OCI-LY3 (cell line): ENCODE measurements at regions not wholly inside any gene's neighbourhood (a gene's known extent, or its start where the extent isn't known, plus 50 kb on each side); places are given as distances from the start of the nearest gene placed in this dataset.

ENCODE experiments used
- H2AFZ ChIP-seq: fragments of 200-600, 300-600 bp; shearing (Covaris generic); 2 replicates; pipeline ENCODE4 v1.6.0; 2014; ENCODE audit warnings: antibody characterized with exemption, low read depth, low read length
- H3K27ac ChIP-seq: fragments of 200-600, 300-600 bp; sonication (generic); 2 replicates; pipeline ENCODE4 v1.5.1; 2014; ENCODE audit warnings: mild to moderate bottlenecking, low read length, moderate library complexity, mixed read lengths
- H3K27me3 ChIP-seq: fragments of 200-600, 300-600 bp; sonication (generic); 2 replicates; pipeline ENCODE4 v1.6.1; 2014; ENCODE audit warnings: low read depth, low read length, mixed read lengths
- H3K36me3 ChIP-seq: fragments of 200-600, 300-600 bp; sonication (generic); replicated peaks from 2 replicates; pipeline ENCODE3; 2014; ENCODE audit warnings: low read depth, low read length, mixed read lengths
- H3K4me1 ChIP-seq: fragments of 300-600, 200-600 bp; sonication (generic); 2 replicates; pipeline ENCODE4 v1.6.1; 2014; ENCODE audit warnings: low read length, mixed read lengths
- H3K4me2 ChIP-seq: fragments of 200-600, 300-600 bp; sonication (generic); 2 replicates; pipeline ENCODE4 v1.6.1; 2014; ENCODE audit warnings: low read length, mixed read lengths
- H3K4me3 ChIP-seq: fragments of 300-600, 200-600 bp; sonication (generic); 2 replicates; pipeline ENCODE4 v1.5.1; 2014; ENCODE audit warnings: antibody characterized with exemption, mild to moderate bottlenecking, low read length, moderate library complexity
- H3K79me2 ChIP-seq: fragments of 300-600, 200-600 bp; shearing (Covaris generic); 2 replicates; pipeline ENCODE4 v1.6.1; 2014; ENCODE audit warnings: mild to moderate bottlenecking, low read length, mixed read lengths
- H3K9ac ChIP-seq: fragments of 300-600, 200-600 bp; shearing (Covaris generic); 2 replicates; pipeline ENCODE4 v1.6.0; 2014; ENCODE audit warnings: mild to moderate bottlenecking, low read length, moderate library complexity
- H3K9me3 ChIP-seq: fragments of 200-600, 300-600 bp; shearing (Covaris generic); 2 replicates; pipeline ENCODE4 v1.6.1; 2014; ENCODE audit warnings: low read length, mixed read lengths; ENCODE audit not compliant: insufficient read depth
- H4K20me1 ChIP-seq: fragments of 200-600, 300-600 bp; sonication (generic); 2 replicates; pipeline ENCODE4 v1.6.1; 2016; ENCODE audit warnings: low read length, mixed read lengths; ENCODE audit not compliant: insufficient read depth
- CTCF ChIP-seq: fragments of 200-600, 300-600 bp; sonication (generic); IDR thresholded peaks from 2 replicates; pipeline ENCODE4 v1.5.1; 2014; ENCODE audit warnings: antibody characterized with exemption, low read length, low read depth
- EZH2phosphoT487 ChIP-seq: fragments of 200-600 bp; shearing (Covaris generic); IDR thresholded peaks from 2 replicates; pipeline ENCODE4 v1.6.1; 2018; ENCODE audit warnings: antibody characterized with exemption, mixed run types, low read depth

GRCh38 chr5:163172540-163173338 is 264.7 kb upstream of the CCNG1 start:
- no peaks in the 10 kb centered on the region for H3K79me2 ChIP-seq
- no peak overlapping the region for H2AFZ ChIP-seq
- H3K27me3 ChIP-seq = no peaks in the 10 kb centered on the region
- no peaks in the 10 kb centered on the region for H4K20me1 ChIP-seq
- no peaks in the 10 kb centered on the region for H3K36me3 ChIP-seq
- no peak for TF ChIP-seq EZH2phosphoT487
- TF ChIP-seq CTCF = no peak
- no peak overlapping the region for H3K27ac ChIP-seq
- no peaks in the 10 kb centered on the region for H3K9me3 ChIP-seq
- H3K4me1 ChIP-seq = no peaks in the 10 kb centered on the region
- no peak overlapping the region for H3K4me3 ChIP-seq
- H3K4me2 ChIP-seq = no peak overlapping the region
- no peak overlapping the region for H3K9ac ChIP-seq

- Histone ChIP-seq H3K27me3 (no peaks in the 10 kb centered on the region), H3K9me3 (no peaks in the 10 kb centered on the region), H3K9ac (no peak overlapping the region), H3K4me1 (no peaks in the 10 kb centered on the region), H3K4me3 (no peak overlapping the region), H3K4me2 (no peak overlapping the region), H3K36me3 (no peaks in the 10 kb centered on the region), H4K20me1 (no peaks in the 10 kb centered on the region), H2AFZ (no peak overlapping the region), H3K27ac (no peak overlapping the region), H3K79me2 (no peaks in the 10 kb centered on the region)
- TF ChIP-seq EZH2phosphoT487 = no peak
- no peak for TF ChIP-seq CTCF
These were observed 259.4 kb upstream of the CCNG1 start for GRCh38 chr5:163177971-163178370.

- no peaks in the 10 kb centered on the region for H4K20me1 ChIP-seq
- no peak overlapping the region for H3K9ac ChIP-seq
- H2AFZ ChIP-seq = no peak overlapping the region
- TF ChIP-seq CTCF = no peak
- no peak for TF ChIP-seq EZH2phosphoT487
- no peaks in the 10 kb centered on the region for H3K9me3 ChIP-seq
- no peak overlapping the region for H3K27ac ChIP-seq
- H3K4me1 ChIP-seq = peaks cover 8% of the 10 kb centered on the region
- no peaks in the 10 kb centered on the region for H3K79me2 ChIP-seq
- H3K4me3 ChIP-seq = no peak overlapping the region
- no peak overlapping the region for H3K4me2 ChIP-seq
- no peaks in the 10 kb centered on the region for H3K36me3 ChIP-seq
- H3K27me3 ChIP-seq = no peaks in the 10 kb centered on the region
These were observed 252.1 kb upstream of the CCNG1 start for GRCh38 chr5:163185315-163185714.

- Histone ChIP-seq H2AFZ (no peak overlapping the region), H3K9me3 (no peaks in the 10 kb centered on the region), H3K4me3 (no peak overlapping the region), H3K27me3 (no peaks in the 10 kb centered on the region), H3K4me1 (peaks cover 10% of the 10 kb centered on the region), H3K36me3 (no peaks in the 10 kb centered on the region), H3K9ac (no peak overlapping the region), H3K79me2 (no peaks in the 10 kb centered on the region), H3K27ac (no peak overlapping the region), H4K20me1 (no peaks in the 10 kb centered on the region), H3K4me2 (no peak overlapping the region)
- no peak for TF ChIP-seq EZH2phosphoT487
- TF ChIP-seq CTCF = no peak
These were observed 248.3 kb upstream of the CCNG1 start for GRCh38 chr5:163189023-163189553.
